ENCODE measurements at regions not wholly inside any gene's neighbourhood (a gene's known extent, or its start where the extent isn't known, plus 50 kb on each side); places are given as distances from the start of the nearest gene placed in this dataset.

DNA sequence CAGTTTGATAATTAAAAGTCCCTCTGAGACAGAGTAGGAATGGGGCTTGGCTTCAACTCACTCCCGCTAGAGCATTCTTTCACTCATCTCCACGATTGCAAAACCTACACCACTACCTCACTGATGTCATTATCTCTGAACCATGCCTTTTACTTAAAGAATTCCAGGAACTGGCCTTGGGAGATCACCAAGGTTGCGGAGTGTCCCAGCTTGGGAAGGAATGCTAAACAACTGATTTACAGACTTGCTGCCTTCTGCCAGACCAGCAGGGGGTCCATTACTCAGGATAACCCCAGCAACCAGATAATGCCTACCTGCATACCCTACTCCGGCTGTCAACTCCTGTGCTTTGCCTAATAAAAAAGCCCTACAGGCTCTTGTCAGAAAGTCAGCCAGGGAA lies 102.2 kb upstream of the RALGAPA2 start:
- TF ChIP-seq FOSL2 (CRISPR knock-in tag; IDR thresholded peaks at IDR 0.05) = no peak
- no peak for TF ChIP-seq ZNF225 (CRISPR knock-in tag; IDR thresholded peaks at IDR 0.05)
- TF ChIP-seq ZNF350 (CRISPR knock-in tag; IDR thresholded peaks at IDR 0.05; ENCODE audit: borderline replicate concordance, low read depth) = no peak
- no peak for TF ChIP-seq RERE (CRISPR knock-in tag; IDR thresholded peaks at IDR 0.05; ENCODE audit: low read depth)
- TF ChIP-seq RXRA (CRISPR knock-in tag; IDR thresholded peaks at IDR 0.05) = no peak
- TF ChIP-seq, protein P1, sequence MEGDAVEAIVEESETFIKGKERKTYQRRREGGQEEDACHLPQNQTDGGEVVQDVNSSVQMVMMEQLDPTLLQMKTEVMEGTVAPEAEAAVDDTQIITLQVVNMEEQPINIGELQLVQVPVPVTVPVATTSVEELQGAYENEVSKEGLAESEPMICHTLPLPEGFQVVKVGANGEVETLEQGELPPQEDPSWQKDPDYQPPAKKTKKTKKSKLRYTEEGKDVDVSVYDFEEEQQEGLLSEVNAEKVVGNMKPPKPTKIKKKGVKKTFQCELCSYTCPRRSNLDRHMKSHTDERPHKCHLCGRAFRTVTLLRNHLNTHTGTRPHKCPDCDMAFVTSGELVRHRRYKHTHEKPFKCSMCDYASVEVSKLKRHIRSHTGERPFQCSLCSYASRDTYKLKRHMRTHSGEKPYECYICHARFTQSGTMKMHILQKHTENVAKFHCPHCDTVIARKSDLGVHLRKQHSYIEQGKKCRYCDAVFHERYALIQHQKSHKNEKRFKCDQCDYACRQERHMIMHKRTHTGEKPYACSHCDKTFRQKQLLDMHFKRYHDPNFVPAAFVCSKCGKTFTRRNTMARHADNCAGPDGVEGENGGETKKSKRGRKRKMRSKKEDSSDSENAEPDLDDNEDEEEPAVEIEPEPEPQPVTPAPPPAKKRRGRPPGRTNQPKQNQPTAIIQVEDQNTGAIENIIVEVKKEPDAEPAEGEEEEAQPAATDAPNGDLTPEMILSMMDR (CRISPR knock-in tag; IDR thresholded peaks at IDR 0.05) = no peak
- no peak for TF ChIP-seq POLR2A (IDR thresholded peaks at IDR 0.05; ENCODE audit: insufficient read depth in 1 of 2, low read depth in 2 of 2, low read length in 2 of 2)
- TF ChIP-seq MAX (IDR thresholded peaks at IDR 0.05) = no peak
- TF ChIP-seq HMG20A (CRISPR knock-in tag; IDR thresholded peaks at IDR 0.05; ENCODE audit: borderline replicate concordance) = no peak
- TF ChIP-seq MAZ (IDR thresholded peaks at IDR 0.05; ENCODE audit: borderline replicate concordance, low read depth, low read length) = no peak
- TF ChIP-seq MAZ (CRISPR knock-in tag; IDR thresholded peaks at IDR 0.05; ENCODE audit: low read depth) = no peak
- TF ChIP-seq NFYB (CRISPR knock-in tag; IDR thresholded peaks at IDR 0.05) = no peak
- TF ChIP-seq MAFK (conservative IDR thresholded peaks at IDR 0.05 in 1 of 2, IDR thresholded peaks at IDR 0.05 in 1 of 2; ENCODE audit: low read length in 2 of 2) = no peak
